Hindlimb muscle (tissue), 1 donor: ENCODE measurements at regions not wholly inside any gene's neighbourhood (a gene's known extent, or its start where the extent isn't known, plus 50 kb on each side); places are given as distances from the start of the nearest gene placed in this dataset.

Experiments
- DNase-seq: peaks from one replicate; pipeline ENCODE4 v3.0.0-alpha.2; 2013

DNA sequence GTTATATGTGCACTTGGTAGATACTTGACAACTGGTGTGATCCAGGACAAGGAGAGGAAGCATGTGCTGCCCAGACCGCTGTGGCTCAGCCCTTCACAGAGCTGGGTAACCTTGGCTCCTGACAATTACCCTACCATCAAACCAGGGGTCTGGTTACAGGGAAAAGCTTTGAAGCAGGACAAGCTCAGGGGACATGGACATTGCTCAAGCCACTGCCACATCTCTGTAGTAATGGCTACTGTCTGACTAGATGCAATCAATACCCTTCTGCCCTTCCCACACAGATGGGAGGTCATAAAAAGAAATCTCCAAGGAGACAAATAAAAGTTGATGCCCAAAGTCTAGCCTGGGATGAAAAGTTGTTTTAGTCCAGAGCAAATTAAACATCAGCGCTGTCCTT is 577.4 kb downstream of the MED13L start:
- DNase-seq = no peak

DNA sequence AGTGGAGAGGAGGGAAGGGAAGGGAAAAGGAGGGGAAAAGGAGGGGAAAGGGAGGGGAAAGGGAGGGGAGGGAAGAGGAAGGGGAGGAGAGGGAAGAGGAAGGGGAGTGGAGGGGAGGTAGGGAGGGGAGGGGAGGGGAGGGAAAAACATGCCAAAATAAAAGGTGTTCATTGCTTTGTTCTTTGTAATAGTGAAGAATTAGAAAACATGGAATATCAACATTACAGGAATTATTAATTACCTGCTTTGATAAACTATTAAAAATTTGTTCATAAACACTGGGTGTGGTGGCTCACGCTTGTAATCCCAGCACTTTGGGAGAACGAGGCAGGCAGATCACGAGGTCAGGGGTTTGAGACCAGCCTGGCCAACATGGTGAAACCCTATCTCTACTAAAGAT is 579.2 kb downstream of the MED13L start:
- no peak for DNase-seq

DNA sequence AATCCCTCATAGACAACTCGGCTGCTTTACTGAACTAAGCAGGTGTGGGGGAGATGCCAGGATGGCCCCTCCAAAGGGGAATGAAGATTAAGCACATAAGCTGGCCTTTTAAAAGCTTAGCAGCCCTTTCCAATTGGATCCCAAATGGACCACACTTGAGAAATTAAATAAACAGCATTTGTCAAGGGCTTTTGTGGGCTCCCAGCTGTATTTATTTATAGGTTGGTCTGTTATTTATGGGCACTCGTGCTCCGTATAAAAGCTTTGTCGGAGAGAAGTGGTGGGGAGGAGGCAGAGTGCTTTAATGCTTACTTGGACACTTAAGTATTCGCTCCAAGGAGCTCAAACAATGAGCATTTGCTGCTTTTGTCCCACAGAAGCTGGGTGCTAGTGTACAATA is 580.2 kb downstream of the MED13L start:
- DNase-seq = no peak

DNA sequence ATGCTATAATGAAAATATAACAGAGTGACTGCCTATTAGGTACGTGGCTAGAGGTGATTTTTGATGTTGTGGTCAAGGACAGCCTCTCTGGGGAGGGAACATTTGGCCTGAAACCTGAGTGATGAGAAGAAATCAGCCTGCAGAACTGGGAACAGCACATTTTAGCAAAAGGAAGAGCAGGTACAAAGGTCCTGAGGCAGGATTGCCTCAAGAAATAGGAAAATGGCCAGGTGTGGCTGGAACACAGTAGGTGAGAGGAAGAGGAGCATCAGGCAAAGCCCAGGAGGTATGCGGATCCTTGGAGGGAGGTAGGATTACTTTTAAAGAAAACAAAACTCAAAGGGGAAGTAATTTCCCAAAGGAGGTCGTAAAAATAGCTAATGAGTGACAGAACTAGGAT is 582.9 kb downstream of the MED13L start:
- DNase-seq = no peak

DNA sequence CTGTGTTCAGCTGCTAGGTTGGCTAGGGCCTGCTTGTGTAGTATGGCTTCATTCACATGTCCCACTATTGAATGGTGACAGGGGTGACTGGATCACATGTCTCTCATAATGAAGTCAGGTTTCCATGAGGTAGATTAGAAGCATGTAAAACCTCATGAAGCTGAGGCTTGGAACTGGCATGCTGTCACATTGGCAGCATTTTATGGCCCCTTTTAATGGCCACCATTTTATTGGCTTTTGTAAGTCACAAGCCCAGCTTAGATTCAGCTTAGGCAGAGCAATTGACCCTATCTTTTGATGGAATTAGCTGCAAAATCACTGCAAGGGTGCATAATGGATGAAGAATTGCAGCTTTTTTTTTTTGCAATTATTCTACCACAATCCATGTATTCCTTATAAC is 583.5 kb downstream of the MED13L start:
- DNase-seq = no peak

DNA sequence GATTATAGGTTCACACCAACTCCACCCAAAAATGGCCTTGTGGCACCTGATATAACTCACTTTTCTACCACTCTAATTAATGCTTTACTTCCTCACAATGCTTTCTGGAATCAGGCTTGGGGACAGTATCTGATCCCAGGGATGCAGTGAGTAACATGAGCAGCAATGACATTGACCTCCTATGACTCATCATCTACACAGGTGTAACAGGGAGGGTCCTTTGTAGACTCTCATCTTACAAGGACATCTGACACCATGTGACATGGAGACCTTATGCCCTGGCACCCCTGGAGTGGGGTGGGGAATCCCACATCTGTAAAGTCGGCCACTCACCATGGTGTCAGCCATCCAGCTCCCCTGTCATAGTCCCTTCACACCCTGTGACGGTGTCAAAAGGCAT is 586.4 kb downstream of the MED13L start:
- no peak for DNase-seq

DNA sequence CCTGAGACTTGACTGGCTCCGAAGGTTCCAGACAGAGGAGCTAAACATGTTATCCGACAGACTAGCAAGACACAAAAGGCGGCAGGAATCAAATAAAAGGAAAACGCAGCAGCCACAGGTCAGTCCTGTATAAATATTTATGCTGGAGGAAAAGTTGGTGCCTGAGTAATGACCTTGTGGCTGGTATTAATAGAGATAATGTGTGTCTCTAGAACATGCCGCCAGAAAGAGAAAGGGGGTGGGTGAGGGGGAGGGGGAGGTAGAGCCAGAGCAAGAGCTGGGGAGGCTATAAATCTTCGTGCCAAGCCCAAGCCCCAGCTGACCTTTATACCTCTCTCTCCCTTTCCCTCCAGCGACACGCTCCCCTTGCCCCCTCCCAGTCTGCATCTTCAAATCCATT is 590.4 kb downstream of the MED13L start:
- no peak for DNase-seq

DNA sequence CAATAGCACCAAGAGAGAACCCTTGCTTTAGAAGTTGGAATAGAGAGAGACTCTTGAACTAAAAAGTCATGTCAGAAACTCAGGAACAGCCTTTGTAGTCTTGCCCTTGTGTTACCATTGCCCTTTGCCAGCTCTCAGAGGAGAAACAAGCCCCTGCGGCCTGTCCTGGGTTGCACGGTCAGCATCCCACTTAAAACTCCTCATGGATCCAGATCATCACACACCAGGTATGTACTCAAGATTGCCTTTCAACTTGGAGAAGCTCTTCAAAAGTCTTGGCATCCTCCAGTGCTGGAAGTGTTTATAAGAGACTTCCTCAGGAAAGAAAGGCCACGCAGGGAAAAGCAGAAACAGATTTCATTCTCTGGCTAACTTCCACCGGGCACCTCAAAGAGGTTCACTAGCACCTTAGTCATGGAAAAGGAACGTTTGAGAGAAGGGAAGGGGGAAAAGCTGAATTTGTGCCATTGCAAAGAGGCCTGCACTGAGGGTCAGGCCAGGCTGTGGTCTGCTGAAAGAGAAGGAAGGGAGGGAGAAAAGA is 594.2 kb downstream of the MED13L start:
- no peak for DNase-seq

DNA sequence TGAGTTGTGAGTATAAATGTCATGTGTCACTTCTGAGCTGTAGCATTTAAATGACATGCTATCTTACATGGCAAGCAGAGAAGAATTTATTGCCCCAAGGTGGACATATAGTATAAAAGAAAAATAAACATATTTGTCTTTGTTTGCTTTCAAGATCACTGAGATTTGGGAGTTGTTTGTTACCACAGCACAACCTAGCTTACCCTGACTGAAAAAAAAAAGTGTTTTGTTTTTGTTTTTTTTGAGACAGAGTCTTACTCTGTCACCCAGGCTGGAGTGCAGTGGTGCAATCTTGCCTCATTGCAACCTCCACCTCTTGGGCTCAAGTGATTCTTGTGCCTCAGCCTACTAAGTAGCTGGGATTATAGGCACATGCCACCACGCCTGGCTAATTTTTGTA is 596.5 kb downstream of the MED13L start:
- no peak for DNase-seq

DNA sequence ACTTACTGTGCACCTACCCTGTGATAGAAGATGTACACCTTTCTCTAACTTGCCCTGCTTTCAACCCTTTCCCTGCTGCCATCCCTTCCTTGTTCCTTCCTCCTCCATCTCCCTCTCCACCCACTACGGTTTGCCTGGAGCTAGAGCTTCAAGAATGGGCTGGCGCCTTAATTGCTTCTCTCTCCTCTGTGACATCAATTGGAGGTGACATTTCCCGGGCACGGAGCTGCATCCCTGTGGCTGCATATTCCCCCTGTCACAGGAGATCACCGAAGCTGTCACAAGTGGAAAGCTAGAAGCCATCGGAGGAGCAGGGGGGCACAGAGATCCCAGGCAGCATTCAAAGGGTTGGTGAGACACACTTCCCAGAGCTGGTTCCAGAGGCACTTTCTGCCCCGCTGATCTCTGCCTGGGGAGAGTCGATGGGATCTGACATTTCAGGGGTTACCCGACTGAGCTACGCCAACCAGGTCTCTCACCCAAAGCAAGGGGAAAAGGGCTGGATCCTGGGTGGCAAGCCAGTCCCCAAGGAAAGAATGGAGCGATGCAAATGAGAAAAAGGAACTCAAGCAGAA is 604.9 kb downstream of the MED13L start:
- no peak for DNase-seq

DNA sequence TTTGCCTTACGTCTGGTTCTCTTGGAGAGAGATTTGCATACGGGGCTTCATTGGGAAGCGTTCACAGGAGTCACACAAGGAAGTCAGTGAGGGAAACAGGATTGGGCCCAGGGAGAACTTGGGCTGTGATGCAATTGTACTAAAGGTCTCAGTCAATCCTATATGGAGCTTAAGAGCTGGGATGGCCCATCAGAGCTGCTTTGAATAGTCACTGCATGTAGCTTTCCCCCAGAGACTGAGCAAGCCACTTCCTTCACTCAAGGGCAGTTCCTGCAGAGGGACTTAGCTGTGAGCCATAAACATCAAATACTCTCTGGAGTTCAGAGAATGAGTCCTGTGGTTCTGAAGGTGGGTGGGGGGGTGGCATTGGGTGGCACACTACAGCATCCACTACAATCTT is 605.4 kb downstream of the MED13L start:
- no peak for DNase-seq

DNA sequence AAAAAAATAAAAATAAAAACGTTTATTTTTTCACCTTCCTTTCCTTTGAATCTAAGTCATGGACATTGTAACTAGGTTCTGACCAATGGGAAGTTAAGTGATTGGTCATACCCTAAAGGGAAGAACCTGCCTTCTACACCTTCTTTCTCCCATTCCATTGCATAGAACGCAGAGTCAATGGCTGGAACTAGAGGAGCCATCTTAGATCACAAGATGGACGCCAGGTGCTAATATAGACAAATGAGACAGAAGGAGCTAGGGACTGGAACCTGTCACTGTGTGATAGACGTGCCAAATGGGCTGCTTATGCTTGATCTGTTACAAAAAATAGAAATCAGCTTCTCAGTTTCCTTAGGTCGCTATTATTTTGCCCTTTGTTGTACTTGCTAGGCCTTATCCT is 606.6 kb downstream of the MED13L start:
- no peak for DNase-seq

DNA sequence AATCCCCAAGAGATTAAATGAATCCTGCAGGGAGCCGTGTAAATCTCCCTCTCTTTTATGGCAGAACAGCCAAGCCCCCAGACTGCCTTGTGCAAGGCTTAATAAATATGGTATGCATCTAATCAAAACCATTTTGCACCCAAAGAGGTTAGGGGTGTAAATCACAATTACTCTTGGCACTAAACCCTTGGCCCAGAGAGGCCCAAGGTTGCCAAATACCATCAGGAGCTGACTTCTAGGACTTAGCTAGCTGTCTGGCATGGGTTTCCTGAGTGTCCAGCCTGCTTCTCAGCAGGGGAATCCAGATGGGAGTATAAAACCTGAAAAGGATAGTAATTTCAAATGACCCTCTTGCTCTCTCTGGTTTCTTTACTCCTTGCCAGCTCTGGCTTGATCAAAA is 610.4 kb downstream of the MED13L start:
- DNase-seq = no peak

DNA sequence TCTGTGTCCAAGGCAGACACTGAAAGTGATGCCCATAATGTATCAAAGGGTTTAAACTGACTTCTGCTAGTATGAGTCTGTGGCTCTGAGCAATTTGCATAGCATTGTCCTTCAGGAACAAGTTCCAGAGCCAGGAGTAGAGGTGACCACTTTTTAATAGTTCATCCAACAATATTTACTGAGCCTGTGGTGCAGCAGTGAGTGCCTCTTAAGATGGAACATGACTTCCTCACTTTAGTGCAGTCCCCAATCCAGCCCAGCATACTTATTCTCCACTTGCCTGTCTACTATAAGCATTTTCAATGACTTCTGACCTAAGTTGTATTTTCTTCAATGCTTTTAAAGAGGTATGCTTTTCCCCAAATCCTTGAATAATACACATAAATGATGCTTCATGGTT is 611.3 kb downstream of the MED13L start:
- no peak for DNase-seq

DNA sequence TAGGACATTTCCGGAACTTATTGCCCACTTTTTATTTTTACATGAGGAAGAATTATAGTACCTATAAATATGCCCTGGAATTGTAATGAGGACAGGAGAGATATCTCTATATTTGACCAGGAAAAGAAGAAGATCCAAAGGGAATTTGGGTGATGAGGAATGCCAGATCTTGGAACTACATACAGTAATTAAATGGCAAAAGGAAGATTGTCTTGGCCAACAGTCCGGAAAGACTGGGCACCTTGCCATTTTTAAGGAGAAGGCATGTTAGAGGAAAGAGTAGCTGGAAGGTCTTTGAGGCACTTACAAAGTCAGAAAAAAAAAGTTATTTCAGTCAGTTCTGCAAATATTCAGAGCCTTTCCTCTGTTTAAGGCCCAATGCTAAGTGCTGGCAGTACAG is 616.4 kb downstream of the MED13L start:
- peak; percentile 26 for DNase-seq

DNA sequence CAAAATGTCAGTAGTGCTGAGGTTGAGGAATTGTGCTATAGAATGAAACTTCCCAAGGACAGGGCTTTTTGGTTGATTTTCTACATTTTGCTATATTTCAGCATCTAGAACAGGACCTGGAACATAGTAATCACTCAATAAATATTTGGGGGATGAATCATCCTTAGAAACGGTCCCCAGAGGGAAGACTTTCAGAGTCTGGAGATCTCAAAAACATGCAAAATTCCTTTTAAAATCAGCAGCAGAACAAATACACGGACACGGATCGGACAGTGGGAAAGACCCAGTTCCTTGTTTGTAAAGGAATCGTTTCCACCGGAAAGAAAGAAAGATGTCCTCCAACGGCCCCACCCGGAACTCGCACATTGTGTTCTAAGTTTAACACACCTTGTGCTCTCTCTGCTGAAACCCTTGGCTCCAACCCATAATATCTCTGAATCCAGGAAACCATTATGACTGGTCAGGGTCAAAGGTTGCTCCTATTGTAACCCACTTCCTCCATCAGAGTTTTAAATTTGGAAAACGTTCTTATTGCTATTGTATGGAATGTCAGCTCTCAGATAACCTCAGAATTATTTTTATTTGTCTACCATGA is 617.2 kb downstream of the MED13L start:
- DNase-seq = no peak

DNA sequence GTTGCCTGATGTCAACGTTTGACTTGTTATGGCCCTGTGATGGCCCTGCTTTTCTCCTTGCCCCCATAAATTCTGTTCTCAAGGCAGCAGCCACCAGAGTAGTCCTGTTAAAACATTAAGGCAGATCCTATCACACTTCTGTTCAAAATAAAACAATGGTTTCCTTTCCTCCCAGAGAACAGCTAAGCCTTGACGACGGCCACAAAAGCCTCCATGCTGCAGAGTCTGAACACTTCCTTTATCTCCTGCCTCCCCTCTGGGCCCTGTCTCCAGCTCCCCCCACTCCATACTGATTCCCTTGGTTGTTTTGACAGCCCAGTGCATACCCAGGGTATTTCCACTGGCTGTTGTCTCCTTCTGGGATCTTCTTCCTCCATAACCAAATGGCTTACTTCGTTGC is 618.1 kb downstream of the MED13L start:
- DNase-seq = no peak

DNA sequence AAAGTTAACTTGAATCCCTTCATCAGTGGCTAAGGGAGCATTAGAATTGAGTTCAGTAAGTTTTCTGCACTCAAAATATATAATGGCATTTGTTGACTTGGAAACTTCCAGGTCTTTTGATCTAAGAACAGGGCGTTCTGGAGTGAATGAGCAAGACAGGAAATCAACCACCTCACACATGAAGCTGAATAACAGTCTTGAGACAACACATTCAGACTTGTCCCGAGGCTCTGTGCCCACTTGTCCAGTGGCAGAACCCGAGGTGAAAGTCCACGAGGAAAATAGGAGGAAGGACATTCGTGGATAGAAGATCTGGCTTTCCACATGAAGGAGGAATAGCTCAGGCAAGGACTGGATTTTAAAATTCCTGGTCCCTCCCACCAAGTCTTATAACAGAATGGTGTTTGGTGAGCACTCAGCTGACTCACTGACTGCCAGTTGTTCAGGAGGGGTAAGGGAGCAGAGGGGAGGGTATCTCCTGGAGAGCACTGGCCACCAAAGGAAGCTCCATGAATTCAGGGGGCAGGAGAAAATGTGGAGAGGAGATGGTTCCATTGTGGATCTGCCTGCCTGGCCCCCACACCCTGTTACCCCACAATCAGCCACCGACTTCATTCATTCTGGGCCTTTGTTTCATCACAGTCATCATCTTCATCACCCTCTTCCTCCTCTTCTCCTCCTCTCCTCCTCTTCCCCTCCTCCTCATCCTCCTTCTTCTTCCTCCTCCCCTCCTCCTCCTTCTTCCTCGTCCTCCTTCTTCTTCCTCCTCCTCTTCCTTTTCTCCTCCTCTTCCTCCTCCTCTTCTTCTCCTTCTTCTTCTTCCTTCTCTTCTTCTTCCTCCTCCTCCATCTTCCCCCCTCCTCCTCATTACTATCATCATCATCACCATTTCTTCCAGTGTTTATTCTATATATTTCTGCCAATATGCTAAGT is 620.1 kb downstream of the MED13L start:
- no peak for DNase-seq

DNA sequence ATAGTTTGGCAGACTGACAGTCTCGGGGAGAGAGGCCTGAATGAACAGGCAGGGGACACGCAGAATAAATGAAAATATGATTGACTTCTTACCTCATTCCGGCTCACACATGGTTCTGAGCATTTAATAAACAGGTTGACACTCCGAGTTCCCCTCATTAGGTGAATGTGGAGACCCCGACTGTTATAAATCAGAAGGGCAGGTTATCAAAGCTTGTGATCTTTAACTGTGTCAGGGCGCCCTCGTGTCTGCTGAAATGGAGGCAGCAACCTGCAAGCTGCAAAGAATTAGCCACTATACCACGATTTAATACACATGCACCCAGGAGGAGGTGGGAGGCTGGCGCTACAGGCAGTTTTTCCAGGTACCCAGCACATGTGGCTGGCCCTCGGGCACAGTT is 627.5 kb downstream of the MED13L start:
- no peak for DNase-seq

DNA sequence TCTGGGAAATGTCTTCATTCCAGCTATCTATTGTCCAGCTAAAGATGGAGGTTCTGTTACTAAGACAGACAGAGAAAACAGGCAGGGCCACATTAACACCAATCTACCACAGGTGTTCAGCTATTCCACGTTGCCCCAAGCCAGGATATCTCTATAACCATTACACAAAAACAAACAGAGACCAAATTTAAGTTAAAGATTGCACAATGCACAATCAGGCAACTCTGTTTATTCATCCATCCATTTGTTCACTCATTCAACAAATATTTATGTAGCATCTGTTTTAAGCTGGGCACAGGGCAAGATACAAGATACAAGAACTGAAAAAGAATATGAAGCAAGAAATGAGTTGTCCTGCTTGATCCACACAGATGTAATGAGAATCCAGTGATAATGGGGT is 629.0 kb downstream of the MED13L start:
- no peak for DNase-seq

DNA sequence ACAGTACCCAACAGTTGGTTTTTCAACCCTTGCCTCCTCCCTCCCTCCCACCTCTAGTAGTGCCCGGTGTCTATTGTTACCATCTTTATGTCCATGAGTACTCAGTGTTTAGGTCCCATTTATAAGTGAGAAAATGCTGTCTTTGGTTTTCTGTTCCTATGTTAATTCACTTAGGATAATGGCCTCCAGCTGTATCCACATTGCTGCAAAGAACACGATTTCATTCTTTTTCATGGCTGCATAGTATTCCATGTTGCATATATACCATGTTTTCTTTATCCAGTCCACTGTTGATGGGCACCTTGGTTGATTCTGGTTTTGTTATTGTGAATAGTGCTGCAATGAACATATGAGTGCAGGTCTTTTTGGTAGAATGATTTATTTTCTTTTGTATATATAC is 631.3 kb downstream of the MED13L start:
- DNase-seq = no peak

DNA sequence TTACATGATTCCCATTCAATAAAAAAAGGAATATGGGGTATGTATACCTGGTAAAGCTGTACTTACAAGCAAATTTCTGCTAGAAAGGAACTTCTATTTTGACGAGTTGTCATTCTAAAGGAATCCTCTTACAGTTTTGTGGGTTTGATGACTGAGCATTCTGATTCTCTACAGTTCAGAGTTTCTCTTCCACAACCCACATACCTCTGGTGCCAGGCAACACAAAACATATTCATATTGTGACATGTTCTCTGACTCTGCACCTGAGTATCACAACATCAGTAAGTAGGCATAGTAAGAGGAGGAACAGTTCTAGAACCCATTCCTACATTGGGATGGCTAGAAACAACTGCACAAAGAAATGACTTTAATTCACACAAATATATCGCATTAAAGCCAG is 636.6 kb downstream of the MED13L start:
- no peak for DNase-seq

DNA sequence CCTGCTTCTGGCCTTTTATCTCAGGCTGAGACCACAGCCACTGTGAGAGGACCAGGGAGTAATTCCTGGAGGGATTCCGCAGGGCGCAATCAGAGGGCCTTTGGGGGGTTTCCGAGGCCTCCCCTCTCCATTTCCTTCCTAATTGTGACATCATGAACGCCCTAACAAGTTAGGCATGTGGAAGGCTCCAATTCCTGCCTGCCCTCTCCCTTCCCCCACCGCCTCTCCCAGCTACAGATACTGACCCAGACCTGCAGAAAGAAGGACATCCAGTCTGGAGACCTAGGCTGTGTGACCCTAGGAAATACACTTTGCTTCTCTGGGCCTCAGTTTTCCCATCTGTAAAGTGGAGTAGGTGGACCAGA is 637.9 kb downstream of the MED13L start:
- DNase-seq = no peak
